GM21360 (cell line): ENCODE measurements at regions not wholly inside any gene's neighbourhood (a gene's known extent, or its start where the extent isn't known, plus 50 kb on each side); places are given as distances from the start of the nearest gene placed in this dataset.

Experiments
- ATAC-seq: cut with Tn5 transposase; IDR thresholded peaks from one replicate; pipeline ENCODE4 v1.9.1; 2021; ENCODE audit warnings: mild to moderate bottlenecking, moderate library complexity; ENCODE audit not compliant: unreplicated experiment

GRCh38 chr3:72496051-72496670 lies 352.1 kb downstream of the SHQ1 start:
- ATAC-seq, result no peak

GRCh38 chr3:72494626-72495025 lies 353.6 kb downstream of the SHQ1 start:
- no peak for ATAC-seq

GRCh38 chr3:72494130-72494529 lies 354.1 kb downstream of the SHQ1 start:
- ATAC-seq, result no peak

- no peak for ATAC-seq
Observed at GRCh38 chr3:72492240-72492639, 356.0 kb downstream of the SHQ1 start.

- no peak for ATAC-seq
Observed at GRCh38 chr3:72490688-72491435, 357.4 kb downstream of the SHQ1 start.

- ATAC-seq, result no peak
Observed at GRCh38 chr3:72489901-72490300, 358.3 kb downstream of the SHQ1 start.

GRCh38 chr3:72488738-72489035 lies 359.6 kb downstream of the SHQ1 start:
- no peak for ATAC-seq

- ATAC-seq, result no peak
Observed at GRCh38 chr3:72487946-72488737, 360.1 kb downstream of the SHQ1 start.

GRCh38 chr3:72487078-72487765 lies 361.0 kb downstream of the SHQ1 start:
- no peak for ATAC-seq

- no peak for ATAC-seq
Observed at GRCh38 chr3:72485641-72486040, 362.6 kb downstream of the SHQ1 start.

- ATAC-seq, result no peak
Observed at GRCh38 chr3:72483554-72484104, 364.6 kb downstream of the SHQ1 start.

GRCh38 chr3:72482589-72483321 lies 365.5 kb downstream of the SHQ1 start:
- ATAC-seq, result peak; percentile 46

GRCh38 chr3:72481542-72481941 lies 366.7 kb downstream of the SHQ1 start:
- ATAC-seq, result no peak

GRCh38 chr3:72480366-72480765 lies 367.9 kb downstream of the SHQ1 start:
- no peak for ATAC-seq

GRCh38 chr3:72479651-72480215 lies 368.5 kb downstream of the SHQ1 start:
- ATAC-seq, result no peak

GRCh38 chr3:72476139-72476483 lies 372.1 kb downstream of the SHQ1 start:
- no peak for ATAC-seq

- no peak for ATAC-seq
Observed at GRCh38 chr3:72475258-72476138, 372.7 kb downstream of the SHQ1 start.

- ATAC-seq, result no peak
Observed at GRCh38 chr3:72474775-72475174, 373.5 kb downstream of the SHQ1 start.

- ATAC-seq, result peak; percentile 71
Observed at GRCh38 chr3:72473156-72473555, 375.1 kb downstream of the SHQ1 start.
